Dendritic cell treated with granulocyte-macrophage colony-stimulating factor and Interleukin-4, amounts not matched to agents 40 ng/mL and 50 ng/mL, for 4 days (primary cell): ENCODE measurements at regions not wholly inside any gene's neighbourhood (a gene's known extent, or its start where the extent isn't known, plus 50 kb on each side); places are given as distances from the start of the nearest gene placed in this dataset.

Source experiments
- H3K27ac Mint-ChIP-seq: one replicate; pipeline ENCODE4 v1.8.0; 2022; ENCODE audit warnings: mild to moderate bottlenecking, mixed read lengths
- H3K27me3 Mint-ChIP-seq: one replicate; pipeline ENCODE4 v1.8.0; 2022; ENCODE audit warnings: mild to moderate bottlenecking, mixed read lengths
- H3K36me3 Mint-ChIP-seq: one replicate; pipeline ENCODE4 v1.8.0; 2022; ENCODE audit warnings: low read depth, mixed read lengths
- H3K4me1 Mint-ChIP-seq: one replicate; pipeline ENCODE4 v1.8.0; 2022; ENCODE audit warnings: low read depth, mixed read lengths
- H3K4me3 Mint-ChIP-seq: one replicate; pipeline ENCODE4 v1.8.0; 2022; ENCODE audit warnings: mild to moderate bottlenecking, moderate library complexity, mixed read lengths
- H3K9me3 Mint-ChIP-seq: one replicate; pipeline ENCODE4 v1.8.0; 2022; ENCODE audit warnings: mixed read lengths
- intact Hi-C: fragments of 100-400 bp; cut with micrococcal nuclease; formaldehyde crosslinking; loops from one replicate; pipeline ENCODE4 v1.15.0; 2022

- intact Hi-C loops: no loop called here
- Mint-ChIP-seq H3K9me3 (no peaks in the 10 kb centered on the region), H3K27me3 (peaks cover 4% of the 10 kb centered on the region), H3K4me1 (no peaks in the 10 kb centered on the region), H3K27ac (no peak overlapping the region), H3K4me3 (no peak overlapping the region), H3K36me3 (no peaks in the 10 kb centered on the region)
Measured at GRCh38 chr3:127121885-127122284, 71.0 kb upstream of the PRR23E start.

DNA sequence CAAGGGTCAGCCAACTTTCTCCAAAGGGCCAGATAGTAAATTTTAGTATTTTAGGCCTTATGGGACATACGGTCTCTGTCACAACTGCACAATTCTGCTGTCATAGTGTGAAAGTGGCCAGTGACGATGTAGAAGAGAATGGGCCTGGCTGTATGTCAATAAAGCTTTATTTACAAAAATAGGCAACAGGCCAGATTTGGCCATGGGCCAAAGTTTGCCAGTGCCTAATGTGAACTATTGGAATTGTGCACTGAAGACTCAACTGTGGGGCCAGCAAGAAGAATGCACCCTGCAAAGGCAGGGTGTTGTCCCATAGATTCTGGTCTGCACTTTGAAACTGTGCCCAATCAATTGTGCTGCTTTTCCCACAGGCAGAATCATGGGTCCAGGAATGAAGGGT lies 69.4 kb upstream of the PRR23E start:
- Mint-ChIP-seq H3K9me3 (no peaks in the 10 kb centered on the region), H3K36me3 (no peaks in the 10 kb centered on the region), H3K4me1 (no peaks in the 10 kb centered on the region), H3K27ac (no peak overlapping the region), H3K4me3 (no peak overlapping the region), H3K27me3 (peaks cover 2% of the 10 kb centered on the region)
- intact Hi-C loops: no loop called here

GRCh38 chr3:127124120-127124519 lies 68.8 kb upstream of the PRR23E start:
- intact Hi-C loops: no loop called here
- Mint-ChIP-seq H3K4me3 (no peak overlapping the region), H3K4me1 (no peaks in the 10 kb centered on the region), H3K9me3 (no peaks in the 10 kb centered on the region), H3K36me3 (no peaks in the 10 kb centered on the region), H3K27me3 (peaks cover 2% of the 10 kb centered on the region), H3K27ac (no peak overlapping the region)

DNA sequence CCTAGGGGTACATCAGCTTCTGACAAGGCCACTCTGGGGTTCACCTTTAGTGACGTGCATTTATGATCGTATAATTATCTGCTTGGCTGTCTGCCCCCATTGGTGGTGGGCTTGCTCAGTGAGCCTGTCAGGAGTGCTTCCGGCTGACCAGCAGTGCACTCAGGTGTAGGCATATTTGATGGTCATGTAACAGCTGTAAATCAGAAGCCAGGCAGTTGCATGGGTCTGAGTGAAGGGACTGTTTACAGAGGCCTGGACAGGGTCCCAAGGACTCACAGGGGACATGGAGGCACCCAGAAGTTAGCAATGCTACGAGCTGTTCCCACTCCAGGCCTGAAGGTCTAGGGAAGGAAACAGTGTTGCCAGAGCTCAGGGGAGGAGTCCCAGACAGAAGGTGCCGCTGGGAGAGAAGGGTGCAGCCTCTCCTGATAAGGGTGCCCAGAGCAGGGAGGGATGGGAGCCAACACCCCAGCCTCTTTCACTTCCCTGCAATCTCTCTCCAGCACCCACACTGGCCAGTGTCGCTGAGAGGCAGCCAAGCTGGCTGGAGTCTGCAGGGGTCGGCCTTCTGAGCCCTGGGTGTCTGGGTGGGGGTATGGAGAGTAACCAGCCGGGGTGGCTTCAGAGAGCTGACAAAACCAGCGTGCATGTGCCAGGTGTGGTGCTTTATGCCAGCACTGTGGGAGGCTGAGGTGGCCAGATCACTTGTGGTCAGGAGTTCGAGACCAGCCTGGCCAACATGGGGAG lies 61.3 kb upstream of the PRR23E start:
- no peaks in the 10 kb centered on the region for H3K36me3 Mint-ChIP-seq
- intact Hi-C loops: no loop called here
- peaks cover 52% of the 10 kb centered on the region for H3K27me3 Mint-ChIP-seq
- peaks cover 5% of the 10 kb centered on the region for H3K4me1 Mint-ChIP-seq
- no peak overlapping the region for H3K4me3 Mint-ChIP-seq
- H3K9me3 Mint-ChIP-seq: no peaks in the 10 kb centered on the region
- no peak overlapping the region for H3K27ac Mint-ChIP-seq

- peaks cover 63% of the 10 kb centered on the region for H3K27me3 Mint-ChIP-seq
- no peaks in the 10 kb centered on the region for H3K36me3 Mint-ChIP-seq
- no peak overlapping the region for H3K4me3 Mint-ChIP-seq
- H3K9me3 Mint-ChIP-seq: no peaks in the 10 kb centered on the region
- intact Hi-C loops: no loop called here
- H3K27ac Mint-ChIP-seq: no peak overlapping the region
- H3K4me1 Mint-ChIP-seq: peaks cover 5% of the 10 kb centered on the region
Measured at GRCh38 chr3:127132876-127133275, 60.1 kb upstream of the PRR23E start.

- Mint-ChIP-seq H3K27ac (no peak overlapping the region), H3K36me3 (no peaks in the 10 kb centered on the region), H3K4me1 (peaks cover 5% of the 10 kb centered on the region), H3K9me3 (no peaks in the 10 kb centered on the region), H3K4me3 (no peak overlapping the region), H3K27me3 (peaks cover 63% of the 10 kb centered on the region)
- intact Hi-C loops: no loop called here
Measured at GRCh38 chr3:127133971-127134370, 59.0 kb upstream of the PRR23E start.

DNA sequence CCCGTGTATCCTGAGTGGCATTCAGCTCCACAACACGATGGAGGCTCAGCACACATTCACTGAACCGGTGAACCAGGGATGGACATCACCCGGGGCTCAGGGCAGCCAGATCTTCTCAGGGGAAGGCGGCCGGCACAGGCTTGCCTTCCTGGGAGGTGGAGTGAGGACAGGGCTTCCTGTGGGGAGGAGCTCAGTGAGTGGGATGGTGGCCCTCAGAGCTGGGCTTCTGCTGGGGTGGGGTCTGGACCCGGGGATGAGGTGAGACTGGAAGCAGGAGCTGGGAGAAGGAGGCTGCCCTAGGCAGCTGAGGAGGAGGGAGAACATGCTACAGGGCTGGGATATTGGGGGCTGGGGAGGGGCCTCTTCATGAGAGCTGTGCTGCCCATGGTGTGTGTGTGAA lies 58.5 kb upstream of the PRR23E start:
- Mint-ChIP-seq H3K36me3 (no peaks in the 10 kb centered on the region), H3K9me3 (no peaks in the 10 kb centered on the region), H3K27me3 (peaks cover 63% of the 10 kb centered on the region), H3K4me3 (no peak overlapping the region), H3K27ac (no peak overlapping the region), H3K4me1 (peaks cover 5% of the 10 kb centered on the region)
- intact Hi-C loops: no loop called here

GRCh38 chr3:127134887-127135240 lies 58.1 kb upstream of the PRR23E start:
- peaks cover 61% of the 10 kb centered on the region for H3K27me3 Mint-ChIP-seq
- peaks cover 5% of the 10 kb centered on the region for H3K4me1 Mint-ChIP-seq
- no peaks in the 10 kb centered on the region for H3K9me3 Mint-ChIP-seq
- intact Hi-C loops: no loop called here
- no peaks in the 10 kb centered on the region for H3K36me3 Mint-ChIP-seq
- no peak overlapping the region for H3K27ac Mint-ChIP-seq
- no peak overlapping the region for H3K4me3 Mint-ChIP-seq

- no peaks in the 10 kb centered on the region for H3K9me3 Mint-ChIP-seq
- peaks cover 61% of the 10 kb centered on the region for H3K27me3 Mint-ChIP-seq
- H3K4me3 Mint-ChIP-seq: no peak overlapping the region
- H3K36me3 Mint-ChIP-seq: no peaks in the 10 kb centered on the region
- peaks cover 5% of the 10 kb centered on the region for H3K4me1 Mint-ChIP-seq
- H3K27ac Mint-ChIP-seq: no peak overlapping the region
- intact Hi-C loops: no loop called here
Measured at GRCh38 chr3:127135241-127136023, 57.5 kb upstream of the PRR23E start.

- intact Hi-C loops: no loop called here
- H3K27ac Mint-ChIP-seq: no peak overlapping the region
- no peak overlapping the region for H3K4me3 Mint-ChIP-seq
- peaks cover 59% of the 10 kb centered on the region for H3K27me3 Mint-ChIP-seq
- H3K9me3 Mint-ChIP-seq: no peaks in the 10 kb centered on the region
- peaks cover 5% of the 10 kb centered on the region for H3K4me1 Mint-ChIP-seq
- no peaks in the 10 kb centered on the region for H3K36me3 Mint-ChIP-seq
Measured at GRCh38 chr3:127136024-127136600, 56.8 kb upstream of the PRR23E start.

DNA sequence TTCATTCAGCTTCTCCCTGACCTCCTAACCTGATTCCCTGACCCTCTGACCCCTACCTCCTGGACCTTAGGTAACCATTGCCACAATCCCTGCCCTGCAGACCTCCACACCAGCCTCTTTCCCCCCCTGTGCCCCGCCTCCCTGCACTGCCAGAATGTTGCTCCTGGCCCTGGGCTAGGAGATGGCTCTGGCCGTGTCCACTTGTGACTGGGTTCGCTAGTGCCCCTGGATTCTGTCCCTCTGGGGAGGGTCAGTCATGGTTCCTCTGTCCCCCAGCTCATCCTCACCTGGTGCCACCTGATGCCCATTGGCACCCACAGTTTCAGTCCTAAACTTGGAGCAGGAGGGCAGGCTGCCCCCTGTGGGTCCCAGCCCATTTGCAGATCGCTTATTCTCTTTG lies 56.2 kb upstream of the PRR23E start:
- H3K27ac Mint-ChIP-seq: no peak overlapping the region
- H3K4me3 Mint-ChIP-seq: no peak overlapping the region
- peaks cover 5% of the 10 kb centered on the region for H3K4me1 Mint-ChIP-seq
- H3K36me3 Mint-ChIP-seq: no peaks in the 10 kb centered on the region
- no peaks in the 10 kb centered on the region for H3K9me3 Mint-ChIP-seq
- intact Hi-C loops: no loop called here
- H3K27me3 Mint-ChIP-seq: peaks cover 55% of the 10 kb centered on the region

GRCh38 chr3:127137113-127137512 lies 55.8 kb upstream of the PRR23E start:
- no peaks in the 10 kb centered on the region for H3K36me3 Mint-ChIP-seq
- no peaks in the 10 kb centered on the region for H3K9me3 Mint-ChIP-seq
- H3K27me3 Mint-ChIP-seq: peaks cover 52% of the 10 kb centered on the region
- H3K4me1 Mint-ChIP-seq: peaks cover 5% of the 10 kb centered on the region
- no peak overlapping the region for H3K27ac Mint-ChIP-seq
- intact Hi-C loops: no loop called here
- H3K4me3 Mint-ChIP-seq: no peak overlapping the region

DNA sequence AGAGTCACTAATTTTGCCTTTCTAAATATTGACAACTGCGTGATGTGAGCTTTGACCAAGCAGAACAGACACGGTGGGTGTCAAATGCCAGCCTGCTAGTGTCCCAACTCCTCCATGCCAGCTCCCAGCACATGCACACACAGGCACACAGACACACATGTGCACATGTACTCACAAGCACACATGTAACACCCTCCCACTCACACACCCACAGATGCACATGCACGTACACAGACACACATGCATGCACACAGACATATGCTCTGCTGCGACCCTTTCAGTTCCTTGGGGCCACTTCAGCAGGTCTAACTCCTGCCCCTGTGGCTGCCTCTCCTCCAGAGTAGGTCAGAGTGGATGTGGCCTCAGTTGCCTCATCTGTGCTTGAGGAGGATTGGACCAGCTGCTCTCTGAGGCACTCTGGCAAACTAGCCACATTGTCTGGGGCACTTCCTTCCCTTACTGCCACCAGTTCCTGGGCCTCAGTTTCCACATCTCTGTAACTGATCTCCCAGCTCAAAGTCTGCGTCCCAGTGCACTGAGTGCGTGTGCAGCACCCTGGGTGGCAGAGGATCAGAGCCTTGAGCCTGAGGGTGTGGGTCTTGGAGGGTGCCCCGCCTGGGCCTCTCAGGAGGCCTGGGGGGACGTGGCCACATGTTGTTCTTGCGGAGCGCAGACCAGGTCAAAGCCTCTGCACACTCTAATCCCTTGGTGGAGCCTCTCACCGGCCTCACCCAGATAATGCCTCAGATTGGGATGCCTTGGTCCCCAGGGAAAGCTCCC lies 55.0 kb upstream of the PRR23E start:
- Mint-ChIP-seq H3K9me3 (peaks cover 3% of the 10 kb centered on the region), H3K27ac (no peak overlapping the region), H3K27me3 (peaks cover 46% of the 10 kb centered on the region), H3K4me1 (peaks cover 5% of the 10 kb centered on the region), H3K4me3 (no peak overlapping the region), H3K36me3 (no peaks in the 10 kb centered on the region)
- intact Hi-C loops: no loop called here
